ENCODE measurements at regions not wholly inside any gene's neighbourhood (a gene's known extent, or its start where the extent isn't known, plus 50 kb on each side); places are given as distances from the start of the nearest gene placed in this dataset.
A peak's percentile ranks its signal among the peaks of the same experiment; 100 is the strongest.
"Not testable (repeated sequence)": the region's sequence is repeated elsewhere in the genome, so short reads cannot be mapped to it uniquely, and the experiment has no call there.

DNA sequence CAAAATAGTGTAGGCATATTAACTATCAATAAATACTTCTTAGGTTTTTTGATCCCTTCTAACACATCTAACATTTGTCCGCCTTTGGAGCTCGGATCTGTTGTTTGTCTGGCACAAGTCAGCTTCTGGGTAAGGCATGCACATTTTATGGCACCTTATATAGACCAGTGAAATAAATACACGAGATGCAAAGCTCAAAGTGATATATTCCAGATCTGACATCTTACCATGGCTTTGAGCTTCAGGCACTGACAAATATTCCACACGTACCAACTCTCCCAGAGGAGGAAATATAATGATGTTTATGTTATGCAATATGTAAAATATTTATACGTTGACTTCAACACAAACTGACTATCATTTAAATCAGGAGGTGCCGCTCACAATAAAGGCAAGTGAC is 430.1 kb upstream of the SMIM21 start:
- H3K27ac Mint-ChIP-seq: no peak overlapping the region
- no peak overlapping the region for H3K4me3 Mint-ChIP-seq
- CTCF ChIA-PET: no interaction called here
- DNase-seq: no peak
- peaks cover 5% of the 10 kb centered on the region for H3K27me3 Mint-ChIP-seq
- H3K9me3 Mint-ChIP-seq: no peaks in the 10 kb centered on the region
- no peaks in the 10 kb centered on the region for H3K4me1 Mint-ChIP-seq
- no peaks in the 10 kb centered on the region for H3K36me3 Mint-ChIP-seq

DNA sequence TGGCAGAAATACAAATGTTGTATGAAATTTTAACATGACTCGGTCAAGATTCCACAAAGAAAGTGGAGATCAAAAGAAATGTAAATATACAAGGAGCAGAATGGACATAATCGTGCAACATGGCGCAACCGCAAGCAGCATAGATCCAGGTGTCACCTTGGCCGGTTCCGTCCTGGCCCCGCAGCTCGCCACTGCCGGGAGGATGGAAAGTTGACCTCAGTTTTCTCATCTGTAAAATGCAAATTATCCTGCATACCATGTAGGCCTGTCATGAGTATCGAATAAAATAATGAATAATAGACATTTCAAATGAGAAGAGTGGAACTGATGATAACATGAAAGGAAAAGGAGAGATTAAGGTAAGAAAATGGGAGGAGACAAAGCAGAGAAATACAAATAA is 427.3 kb upstream of the SMIM21 start:
- CTCF ChIA-PET: interaction anchor here (0.7 kb wide), 1 partner anchor 26 kb away, joined by 3 read pairs; no protein-coding TSS in a partner anchor
- H3K36me3 Mint-ChIP-seq: no peaks in the 10 kb centered on the region

DNA sequence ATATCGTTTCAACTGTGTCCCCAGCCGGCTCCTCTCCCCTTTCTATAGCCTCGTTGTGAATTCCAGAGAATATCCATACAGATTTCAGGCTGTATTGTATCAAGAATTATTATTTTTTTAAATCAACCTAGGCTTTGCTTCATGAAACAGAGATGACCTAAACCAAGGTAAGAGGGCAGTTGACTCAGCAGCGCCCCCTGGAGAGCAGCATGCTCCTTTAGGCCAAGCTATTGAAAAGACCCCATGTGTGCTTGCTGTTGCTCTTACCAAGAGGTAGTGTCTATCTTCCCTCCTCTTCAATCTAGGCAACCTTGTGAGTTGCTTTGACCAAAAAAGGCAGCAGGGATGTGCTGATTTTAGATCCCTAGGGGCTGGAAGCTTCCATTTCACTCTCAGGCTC is 426.7 kb upstream of the SMIM21 start:
- CTCF ChIA-PET: interaction anchor here (0.6 to 0.7 kb wide), 2 partner anchors 27 kb away, joined by 3 read pairs; no protein-coding TSS in a partner anchor
- no peaks in the 10 kb centered on the region for H3K36me3 Mint-ChIP-seq
- H3K4me3 Mint-ChIP-seq: no peak overlapping the region
- H3K27me3 Mint-ChIP-seq: no peaks in the 10 kb centered on the region
- H3K27ac Mint-ChIP-seq: no peak overlapping the region
- H3K4me1 Mint-ChIP-seq: no peaks in the 10 kb centered on the region
- peak; percentile 24 for DNase-seq
- H3K9me3 Mint-ChIP-seq: no peaks in the 10 kb centered on the region

More for the DNA sequence above, 427.3 kb upstream of the SMIM21 start:
- no peak overlapping the region for H3K27ac Mint-ChIP-seq
- H3K9me3 Mint-ChIP-seq: no peaks in the 10 kb centered on the region
- H3K27me3 Mint-ChIP-seq: peaks cover 2% of the 10 kb centered on the region
- no peaks in the 10 kb centered on the region for H3K4me1 Mint-ChIP-seq
- DNase-seq: no peak
- no peak overlapping the region for H3K4me3 Mint-ChIP-seq

GRCh38 chr18:75846321-75846720 is 418.8 kb upstream of the SMIM21 start:
- Mint-ChIP-seq H3K27me3 (peaks cover 4% of the 10 kb centered on the region), H3K27ac (no peak overlapping the region), H3K36me3 (no peaks in the 10 kb centered on the region), H3K4me1 (no peaks in the 10 kb centered on the region), H3K4me3 (no peak overlapping the region), H3K9me3 (peaks cover 3% of the 10 kb centered on the region)
- CTCF ChIA-PET: no interaction called here
- no peak for DNase-seq

DNA sequence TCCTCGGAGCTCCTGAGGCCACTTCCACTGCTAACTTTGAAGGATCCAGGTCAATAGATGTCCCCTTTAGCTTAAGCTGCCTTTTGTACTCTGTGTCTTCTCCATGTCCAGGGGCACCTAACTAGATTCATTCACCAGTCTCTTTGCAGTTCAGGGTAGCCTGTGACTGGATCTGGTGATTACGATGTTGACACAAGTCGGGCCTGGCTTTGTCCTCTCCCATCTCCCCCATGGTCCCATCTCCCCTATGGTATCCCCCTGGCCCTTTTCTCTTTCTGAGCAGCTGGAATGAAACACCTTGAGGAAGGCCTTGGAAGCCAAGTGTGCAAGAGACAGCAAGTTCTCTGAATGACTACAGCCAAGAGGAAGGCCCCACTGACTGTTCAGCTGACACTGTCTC is 417.9 kb upstream of the SMIM21 start:
- CTCF ChIA-PET: no interaction called here

GRCh38 chr18:75844146-75844545 is 416.6 kb upstream of the SMIM21 start:
- Mint-ChIP-seq H3K4me3 (no peak overlapping the region), H3K9me3 (peaks cover 3% of the 10 kb centered on the region), H3K27me3 (peaks cover 4% of the 10 kb centered on the region), H3K36me3 (no peaks in the 10 kb centered on the region), H3K4me1 (no peaks in the 10 kb centered on the region), H3K27ac (no peak overlapping the region)
- CTCF ChIA-PET: no interaction called here
- no peak for DNase-seq

More for the DNA sequence above, 417.9 kb upstream of the SMIM21 start:
- Mint-ChIP-seq H3K9me3 (peaks cover 3% of the 10 kb centered on the region), H3K27me3 (peaks cover 4% of the 10 kb centered on the region), H3K4me3 (no peak overlapping the region), H3K4me1 (no peaks in the 10 kb centered on the region), H3K27ac (no peak overlapping the region), H3K36me3 (no peaks in the 10 kb centered on the region)
- DNase-seq: no peak

DNA sequence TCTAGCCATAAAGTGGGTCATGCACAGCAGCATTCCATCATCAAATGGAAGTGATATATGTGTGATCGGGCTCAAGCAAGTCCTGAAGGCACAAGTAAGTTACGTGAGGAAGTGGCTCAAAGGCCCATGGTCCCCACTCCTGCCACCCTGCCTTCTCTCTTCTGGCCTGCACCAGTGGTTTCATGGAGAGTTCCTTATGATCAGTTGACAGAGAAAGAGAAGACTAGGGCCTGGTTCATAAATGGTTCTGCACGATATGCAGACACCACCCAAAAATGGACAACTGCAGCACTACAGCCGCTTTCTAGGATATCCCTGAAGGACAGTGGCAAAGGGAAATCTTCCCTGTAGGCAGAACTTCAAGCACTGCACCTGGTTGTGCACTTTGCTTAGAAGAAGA is 412.6 kb upstream of the SMIM21 start:
- Mint-ChIP-seq H3K4me1 (no peaks in the 10 kb centered on the region), H3K36me3 (no peaks in the 10 kb centered on the region), H3K27ac (no peak overlapping the region), H3K27me3 (peaks cover 2% of the 10 kb centered on the region), H3K9me3 (no peaks in the 10 kb centered on the region), H3K4me3 (no peak overlapping the region)
- CTCF ChIA-PET: no interaction called here
- no peak for DNase-seq

DNA sequence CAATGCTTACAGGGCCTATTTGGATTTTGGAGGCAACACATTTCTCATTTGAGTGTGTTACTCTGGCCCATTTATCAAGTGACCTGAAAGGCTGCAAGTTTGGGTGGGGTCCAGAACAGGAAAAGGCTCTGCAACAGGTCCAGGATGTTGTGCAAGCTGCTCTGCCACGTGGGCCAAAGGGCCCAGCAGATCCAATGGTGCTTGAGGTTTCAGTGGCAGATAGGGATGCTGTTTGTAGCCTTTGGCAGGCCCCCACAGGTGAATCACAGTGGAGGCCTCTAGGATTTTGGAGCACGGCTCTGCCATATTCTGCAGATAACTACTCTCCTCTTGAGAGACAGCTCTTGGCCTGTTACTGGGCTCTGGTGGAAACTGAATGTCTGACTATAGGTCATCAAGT is 412.2 kb upstream of the SMIM21 start:
- CTCF ChIA-PET, H3K4me1 Mint-ChIP-seq, DNase-seq, H3K9me3 Mint-ChIP-seq, H3K27ac Mint-ChIP-seq, H3K36me3 Mint-ChIP-seq, H3K4me3 Mint-ChIP-seq, H3K27me3 Mint-ChIP-seq: not testable (repeated sequence)

DNA sequence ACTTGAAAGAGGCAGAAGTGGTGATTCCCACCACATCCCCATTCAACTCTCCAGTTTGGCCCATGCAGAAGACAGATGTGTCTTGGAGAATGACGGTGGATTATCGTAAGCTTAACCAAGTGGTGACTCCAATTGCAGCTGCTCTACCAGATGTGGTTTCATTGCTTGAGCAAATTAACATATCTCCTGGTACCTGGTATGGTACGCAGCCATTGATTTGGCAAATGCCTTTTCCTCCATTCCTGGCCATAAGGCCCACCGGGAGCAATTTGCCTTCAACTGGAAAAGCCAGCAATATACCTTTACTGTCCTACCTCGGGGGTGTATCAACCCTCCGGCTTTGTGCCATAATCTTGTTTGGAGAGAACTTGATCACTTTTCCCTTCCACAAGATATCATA is 411.5 kb upstream of the SMIM21 start:
- Mint-ChIP-seq H3K4me3 (no peak overlapping the region), H3K4me1 (no peaks in the 10 kb centered on the region), H3K27me3 (peaks cover 4% of the 10 kb centered on the region), H3K9me3 (no peaks in the 10 kb centered on the region), H3K27ac (no peak overlapping the region), H3K36me3 (no peaks in the 10 kb centered on the region)
- DNase-seq: no peak
- CTCF ChIA-PET: no interaction called here

DNA sequence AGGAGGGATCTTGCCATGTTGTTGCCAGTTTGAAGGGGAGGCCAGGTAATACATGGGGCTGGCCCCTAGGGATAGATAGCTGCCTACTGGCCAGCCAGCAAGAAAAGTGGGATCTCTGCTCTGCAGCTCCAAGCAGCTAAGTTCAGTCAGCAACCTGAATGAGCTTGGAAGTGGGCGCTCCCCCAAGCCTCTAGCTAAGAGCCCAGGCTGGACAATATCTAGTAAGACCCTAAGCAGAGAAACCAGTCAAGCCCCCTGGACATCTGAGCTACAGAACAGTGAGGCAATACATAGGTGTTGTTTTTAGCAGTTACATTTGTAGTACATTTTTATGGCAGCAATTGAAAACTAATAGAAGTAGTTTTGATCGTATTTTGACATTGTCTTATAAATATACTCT is 409.8 kb upstream of the SMIM21 start:
- no peak for DNase-seq
- peaks cover 4% of the 10 kb centered on the region for H3K27me3 Mint-ChIP-seq
- CTCF ChIA-PET: no interaction called here
- no peak overlapping the region for H3K4me3 Mint-ChIP-seq
- H3K36me3 Mint-ChIP-seq: no peaks in the 10 kb centered on the region
- H3K4me1 Mint-ChIP-seq: no peaks in the 10 kb centered on the region
- no peaks in the 10 kb centered on the region for H3K9me3 Mint-ChIP-seq
- no peak overlapping the region for H3K27ac Mint-ChIP-seq

- H3K27ac Mint-ChIP-seq: no peak overlapping the region
- DNase-seq: no peak
- no peaks in the 10 kb centered on the region for H3K9me3 Mint-ChIP-seq
- peaks cover 4% of the 10 kb centered on the region for H3K27me3 Mint-ChIP-seq
- CTCF ChIA-PET: no interaction called here
- no peak overlapping the region for H3K4me3 Mint-ChIP-seq
- H3K4me1 Mint-ChIP-seq: no peaks in the 10 kb centered on the region
- H3K36me3 Mint-ChIP-seq: no peaks in the 10 kb centered on the region
These were observed 409.0 kb upstream of the SMIM21 start for GRCh38 chr18:75836516-75836915.

DNA sequence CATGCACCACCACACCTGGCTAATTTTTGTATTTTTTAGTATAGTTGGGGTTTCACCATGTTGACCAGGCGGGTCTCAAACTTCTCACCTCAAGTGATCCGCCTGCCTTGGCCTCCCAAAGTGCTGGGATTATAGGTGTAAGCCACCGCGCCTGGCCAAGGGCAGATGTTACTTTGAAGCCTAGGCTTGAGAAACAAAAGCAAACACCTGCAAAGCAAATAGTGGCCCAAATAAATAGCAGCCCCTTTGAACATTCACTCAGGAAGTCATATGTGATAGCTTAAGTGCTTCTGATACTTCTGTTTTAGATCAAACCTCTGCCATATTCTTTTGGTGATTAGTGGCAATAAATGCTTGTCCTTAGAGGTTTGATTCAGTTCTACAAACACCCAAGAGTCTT is 404.5 kb upstream of the SMIM21 start:
- DNase-seq: no peak
- no peaks in the 10 kb centered on the region for H3K9me3 Mint-ChIP-seq
- peaks cover 4% of the 10 kb centered on the region for H3K27me3 Mint-ChIP-seq
- H3K4me3 Mint-ChIP-seq: no peak overlapping the region
- H3K4me1 Mint-ChIP-seq: no peaks in the 10 kb centered on the region
- H3K27ac Mint-ChIP-seq: no peak overlapping the region
- no peaks in the 10 kb centered on the region for H3K36me3 Mint-ChIP-seq
- CTCF ChIA-PET: no interaction called here

- Mint-ChIP-seq H3K4me1 (no peaks in the 10 kb centered on the region), H3K4me3 (no peak overlapping the region), H3K36me3 (no peaks in the 10 kb centered on the region), H3K9me3 (no peaks in the 10 kb centered on the region), H3K27me3 (peaks cover 4% of the 10 kb centered on the region), H3K27ac (no peak overlapping the region)
- CTCF ChIA-PET: no interaction called here
- no peak for DNase-seq
These were observed 403.3 kb upstream of the SMIM21 start for GRCh38 chr18:75830828-75831227.

GRCh38 chr18:75829091-75829490 is 401.6 kb upstream of the SMIM21 start:
- H3K4me1 Mint-ChIP-seq: no peaks in the 10 kb centered on the region
- CTCF ChIA-PET: no interaction called here
- DNase-seq: no peak
- H3K36me3 Mint-ChIP-seq: no peaks in the 10 kb centered on the region
- no peak overlapping the region for H3K27ac Mint-ChIP-seq
- no peak overlapping the region for H3K4me3 Mint-ChIP-seq
- no peaks in the 10 kb centered on the region for H3K27me3 Mint-ChIP-seq
- no peaks in the 10 kb centered on the region for H3K9me3 Mint-ChIP-seq

DNA sequence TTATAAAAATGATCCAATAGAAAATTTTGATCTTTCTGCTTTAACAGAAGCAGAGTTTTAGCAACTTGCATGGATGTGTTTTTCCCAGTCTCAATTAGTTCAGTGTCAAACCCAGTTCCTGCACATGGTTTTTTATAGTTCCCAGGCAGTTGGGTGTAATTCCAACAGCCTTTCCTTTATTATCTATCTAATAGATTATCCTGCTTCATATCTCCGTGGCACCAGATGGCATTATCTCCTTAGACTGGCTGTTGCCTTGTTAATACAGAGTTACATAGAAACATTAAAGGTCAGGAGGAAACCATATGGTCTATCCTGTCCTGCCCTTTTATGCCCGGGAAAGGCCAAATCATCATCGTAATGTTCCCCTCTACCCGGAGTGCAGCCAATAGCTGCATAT is 400.9 kb upstream of the SMIM21 start:
- no peaks in the 10 kb centered on the region for H3K27me3 Mint-ChIP-seq
- CTCF ChIA-PET: no interaction called here
- no peak overlapping the region for H3K27ac Mint-ChIP-seq
- H3K9me3 Mint-ChIP-seq: no peaks in the 10 kb centered on the region
- DNase-seq: no peak
- no peak overlapping the region for H3K4me3 Mint-ChIP-seq
- H3K4me1 Mint-ChIP-seq: no peaks in the 10 kb centered on the region
- H3K36me3 Mint-ChIP-seq: no peaks in the 10 kb centered on the region

DNA sequence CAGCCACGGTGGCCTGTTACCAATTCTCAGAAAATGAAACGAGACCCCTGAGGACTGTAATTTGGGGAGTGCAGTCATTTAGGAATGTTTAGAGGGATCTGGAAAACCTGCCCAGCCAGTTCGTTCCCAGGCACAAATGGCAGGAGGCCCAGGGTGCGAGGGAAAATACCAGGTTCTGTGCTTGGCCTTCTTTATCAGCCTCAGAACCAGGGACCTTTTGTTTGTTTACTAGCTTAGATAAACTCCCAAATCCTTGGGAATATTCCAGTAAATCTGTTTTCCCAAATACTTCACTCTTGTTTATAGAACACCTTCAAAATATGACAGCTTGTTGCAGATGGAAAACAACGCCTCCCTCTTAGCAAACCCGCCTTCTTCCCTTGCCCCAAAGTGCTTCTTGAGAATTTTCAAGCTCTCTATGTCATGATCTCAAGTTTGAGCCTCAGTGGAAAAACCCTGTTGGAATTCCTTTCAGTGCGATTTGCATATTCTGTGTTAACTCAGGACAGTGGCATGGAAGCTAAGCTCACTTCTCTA is 400.3 kb upstream of the SMIM21 start:
- Mint-ChIP-seq H3K4me3 (no peak overlapping the region), H3K27ac (no peak overlapping the region), H3K4me1 (no peaks in the 10 kb centered on the region), H3K36me3 (no peaks in the 10 kb centered on the region), H3K27me3 (no peaks in the 10 kb centered on the region), H3K9me3 (no peaks in the 10 kb centered on the region)
- CTCF ChIA-PET: no interaction called here
- no peak for DNase-seq

Measured in activated naive CD4-positive, alpha-beta T cell treated with anti-CD3 and anti-CD28 coated beads, Interleukin-2, amount 10 ng/mL, durations not matched to agents 7 days and 5 days (primary cell).